ENCODE measurements at regions not wholly inside any gene's neighbourhood (a gene's known extent, or its start where the extent isn't known, plus 50 kb on each side); places are given as distances from the start of the nearest gene placed in this dataset.

DNA sequence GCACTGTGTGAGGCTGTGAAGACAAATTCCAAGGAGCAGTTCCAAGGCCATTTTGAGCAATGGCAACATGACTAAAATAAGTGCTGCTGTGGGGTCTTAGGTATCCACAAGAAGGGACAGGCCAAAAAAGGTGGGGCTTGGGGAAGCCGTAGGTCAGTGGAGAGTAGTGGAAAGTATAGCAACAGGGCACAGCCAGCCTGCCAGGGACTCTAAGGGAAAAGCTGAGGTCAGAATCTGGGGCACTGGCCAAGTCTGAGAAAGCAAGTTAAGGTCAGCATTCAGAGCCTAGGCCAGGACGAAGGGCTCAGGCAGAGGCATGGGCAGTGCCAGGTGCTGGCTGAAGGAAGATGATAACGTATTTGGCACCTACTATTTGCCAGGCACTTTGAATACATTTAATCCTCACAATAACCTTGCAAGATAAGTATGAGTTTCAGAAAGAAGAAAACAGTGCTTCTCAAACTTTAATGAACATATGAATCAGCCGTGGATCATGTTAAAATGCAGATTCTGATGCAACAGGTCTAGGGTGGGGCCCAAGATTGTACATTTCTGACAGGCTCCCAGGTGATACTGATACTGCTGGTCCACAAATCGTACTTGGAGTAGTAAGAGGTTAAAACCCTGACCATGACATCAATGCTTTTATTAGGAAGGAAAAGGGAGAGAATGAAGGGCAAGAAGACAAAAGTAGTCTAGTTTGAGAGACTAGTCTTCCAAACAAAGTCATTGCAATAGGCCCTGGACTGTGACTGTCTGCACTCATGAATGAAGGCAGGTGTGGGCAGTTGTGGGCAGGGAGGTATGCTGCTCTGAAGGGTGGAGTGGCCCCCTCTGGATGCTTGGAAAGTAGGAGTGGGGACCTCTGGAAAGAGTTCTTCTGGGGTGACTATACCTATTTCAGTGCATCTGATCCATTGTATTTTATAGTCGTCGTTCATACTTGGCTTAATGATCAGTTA, 106.3 kb upstream of the ANKRD28 start:
- H3F3A ChIP-seq (replicated peaks; ENCODE audit: low read depth): no peaks in the 10 kb centered on the region
- no peaks in the 10 kb centered on the region for H3K36me3 Mint-ChIP-seq (ENCODE audit: low read depth)
- DNase-seq (ENCODE audit: low spot score) (no peak), ATAC-seq (no peak)
- H3K4me2 ChIP-seq: no peak overlapping the region
- H3K27me3 Mint-ChIP-seq (ENCODE audit: insufficient read depth, low read depth, poor library complexity): no peaks in the 10 kb centered on the region
- H3K79me2 ChIP-seq (replicated peaks; ENCODE audit: insufficient read depth): no peaks in the 10 kb centered on the region
- no peaks in the 10 kb centered on the region for H4K20me1 ChIP-seq (replicated peaks; ENCODE audit: insufficient read depth)
- H2AFZ ChIP-seq: no peak overlapping the region
- no peaks in the 10 kb centered on the region; the same call in 1 of the 2 replicates for H3K4me1 ChIP-seq (ENCODE audit: insufficient read depth)
- no peaks in the 10 kb centered on the region for H3K27me3 ChIP-seq (ENCODE audit: insufficient read depth)
- H3K27ac ChIP-seq (ENCODE audit: low read depth): no peak overlapping the region
- H3K4me1 Mint-ChIP-seq: peaks cover 6% of the 10 kb centered on the region; the same call in 2 of the 3 replicates
- peaks cover 6% of the 10 kb centered on the region; the same call in 1 of the 2 replicates for H3K9me2 ChIP-seq (ENCODE audit: insufficient read depth)
- H3K27ac Mint-ChIP-seq: no peak overlapping the region
- no peak overlapping the region for H3K4me3 ChIP-seq
- H3K9me3 Mint-ChIP-seq: peaks cover 5% of the 10 kb centered on the region; the same call in 2 of the 3 replicates
- TF ChIP-seq, protein P1, sequence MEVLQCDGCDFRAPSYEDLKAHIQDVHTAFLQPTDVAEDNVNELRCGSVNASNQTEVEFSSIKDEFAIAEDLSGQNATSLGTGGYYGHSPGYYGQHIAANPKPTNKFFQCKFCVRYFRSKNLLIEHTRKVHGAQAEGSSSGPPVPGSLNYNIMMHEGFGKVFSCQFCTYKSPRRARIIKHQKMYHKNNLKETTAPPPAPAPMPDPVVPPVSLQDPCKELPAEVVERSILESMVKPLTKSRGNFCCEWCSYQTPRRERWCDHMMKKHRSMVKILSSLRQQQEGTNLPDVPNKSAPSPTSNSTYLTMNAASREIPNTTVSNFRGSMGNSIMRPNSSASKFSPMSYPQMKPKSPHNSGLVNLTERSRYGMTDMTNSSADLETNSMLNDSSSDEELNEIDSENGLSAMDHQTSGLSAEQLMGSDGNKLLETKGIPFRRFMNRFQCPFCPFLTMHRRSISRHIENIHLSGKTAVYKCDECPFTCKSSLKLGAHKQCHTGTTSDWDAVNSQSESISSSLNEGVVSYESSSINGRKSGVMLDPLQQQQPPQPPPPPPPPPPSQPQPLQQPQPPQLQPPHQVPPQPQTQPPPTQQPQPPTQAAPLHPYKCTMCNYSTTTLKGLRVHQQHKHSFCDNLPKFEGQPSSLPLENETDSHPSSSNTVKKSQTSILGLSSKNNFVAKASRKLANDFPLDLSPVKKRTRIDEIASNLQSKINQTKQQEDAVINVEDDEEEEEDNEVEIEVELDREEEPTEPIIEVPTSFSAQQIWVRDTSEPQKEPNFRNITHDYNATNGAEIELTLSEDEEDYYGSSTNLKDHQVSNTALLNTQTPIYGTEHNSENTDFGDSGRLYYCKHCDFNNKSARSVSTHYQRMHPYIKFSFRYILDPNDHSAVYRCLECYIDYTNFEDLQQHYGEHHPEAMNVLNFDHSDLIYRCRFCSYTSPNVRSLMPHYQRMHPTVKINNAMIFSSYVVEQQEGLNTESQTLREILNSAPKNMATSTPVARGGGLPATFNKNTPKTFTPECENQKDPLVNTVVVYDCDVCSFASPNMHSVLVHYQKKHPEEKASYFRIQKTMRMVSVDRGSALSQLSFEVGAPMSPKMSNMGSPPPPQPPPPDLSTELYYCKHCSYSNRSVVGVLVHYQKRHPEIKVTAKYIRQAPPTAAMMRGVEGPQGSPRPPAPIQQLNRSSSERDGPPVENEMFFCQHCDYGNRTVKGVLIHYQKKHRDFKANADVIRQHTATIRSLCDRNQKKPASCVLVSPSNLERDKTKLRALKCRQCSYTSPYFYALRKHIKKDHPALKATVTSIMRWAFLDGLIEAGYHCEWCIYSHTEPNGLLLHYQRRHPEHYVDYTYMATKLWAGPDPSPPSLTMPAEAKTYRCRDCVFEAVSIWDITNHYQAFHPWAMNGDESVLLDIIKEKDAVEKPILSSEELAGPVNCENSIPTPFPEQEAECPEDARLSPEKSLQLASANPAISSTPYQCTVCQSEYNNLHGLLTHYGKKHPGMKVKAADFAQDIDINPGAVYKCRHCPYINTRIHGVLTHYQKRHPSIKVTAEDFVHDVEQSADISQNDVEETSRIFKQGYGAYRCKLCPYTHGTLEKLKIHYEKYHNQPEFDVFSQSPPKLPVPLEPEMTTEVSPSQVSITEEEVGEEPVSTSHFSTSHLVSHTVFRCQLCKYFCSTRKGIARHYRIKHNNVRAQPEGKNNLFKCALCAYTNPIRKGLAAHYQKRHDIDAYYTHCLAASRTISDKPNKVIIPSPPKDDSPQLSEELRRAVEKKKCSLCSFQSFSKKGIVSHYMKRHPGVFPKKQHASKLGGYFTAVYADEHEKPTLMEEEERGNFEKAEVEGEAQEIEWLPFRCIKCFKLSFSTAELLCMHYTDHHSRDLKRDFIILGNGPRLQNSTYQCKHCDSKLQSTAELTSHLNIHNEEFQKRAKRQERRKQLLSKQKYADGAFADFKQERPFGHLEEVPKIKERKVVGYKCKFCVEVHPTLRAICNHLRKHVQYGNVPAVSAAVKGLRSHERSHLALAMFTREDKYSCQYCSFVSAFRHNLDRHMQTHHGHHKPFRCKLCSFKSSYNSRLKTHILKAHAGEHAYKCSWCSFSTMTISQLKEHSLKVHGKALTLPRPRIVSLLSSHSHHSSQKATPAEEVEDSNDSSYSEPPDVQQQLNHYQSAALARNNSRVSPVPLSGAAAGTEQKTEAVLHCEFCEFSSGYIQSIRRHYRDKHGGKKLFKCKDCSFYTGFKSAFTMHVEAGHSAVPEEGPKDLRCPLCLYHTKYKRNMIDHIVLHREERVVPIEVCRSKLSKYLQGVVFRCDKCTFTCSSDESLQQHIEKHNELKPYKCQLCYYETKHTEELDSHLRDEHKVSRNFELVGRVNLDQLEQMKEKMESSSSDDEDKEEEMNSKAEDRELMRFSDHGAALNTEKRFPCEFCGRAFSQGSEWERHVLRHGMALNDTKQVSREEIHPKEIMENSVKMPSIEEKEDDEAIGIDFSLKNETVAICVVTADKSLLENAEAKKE (CRISPR knock-in tag; IDR thresholded peaks at IDR 0.05): no peak
- TF ChIP-seq, protein P2, sequence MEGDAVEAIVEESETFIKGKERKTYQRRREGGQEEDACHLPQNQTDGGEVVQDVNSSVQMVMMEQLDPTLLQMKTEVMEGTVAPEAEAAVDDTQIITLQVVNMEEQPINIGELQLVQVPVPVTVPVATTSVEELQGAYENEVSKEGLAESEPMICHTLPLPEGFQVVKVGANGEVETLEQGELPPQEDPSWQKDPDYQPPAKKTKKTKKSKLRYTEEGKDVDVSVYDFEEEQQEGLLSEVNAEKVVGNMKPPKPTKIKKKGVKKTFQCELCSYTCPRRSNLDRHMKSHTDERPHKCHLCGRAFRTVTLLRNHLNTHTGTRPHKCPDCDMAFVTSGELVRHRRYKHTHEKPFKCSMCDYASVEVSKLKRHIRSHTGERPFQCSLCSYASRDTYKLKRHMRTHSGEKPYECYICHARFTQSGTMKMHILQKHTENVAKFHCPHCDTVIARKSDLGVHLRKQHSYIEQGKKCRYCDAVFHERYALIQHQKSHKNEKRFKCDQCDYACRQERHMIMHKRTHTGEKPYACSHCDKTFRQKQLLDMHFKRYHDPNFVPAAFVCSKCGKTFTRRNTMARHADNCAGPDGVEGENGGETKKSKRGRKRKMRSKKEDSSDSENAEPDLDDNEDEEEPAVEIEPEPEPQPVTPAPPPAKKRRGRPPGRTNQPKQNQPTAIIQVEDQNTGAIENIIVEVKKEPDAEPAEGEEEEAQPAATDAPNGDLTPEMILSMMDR (conservative IDR thresholded peaks at IDR 0.05; ENCODE audit: low read depth in 2 of 2): no peak
- TF ChIP-seq CREB1 (CRISPR knock-in tag; IDR thresholded peaks at IDR 0.05; ENCODE audit: low read depth) (no peak), ZNF331 (CRISPR knock-in tag; IDR thresholded peaks at IDR 0.05; ENCODE audit: low read depth) (no peak), POLR2AphosphoS5 (IDR thresholded peaks at IDR 0.05; ENCODE audit: low read depth) (no peak), EZH2 (IDR thresholded peaks at IDR 0.05; ENCODE audit: low read depth, unreplicated experiment) (no peak), REST (IDR thresholded peaks at IDR 0.05; ENCODE audit: unreplicated experiment) (no peak)
- H3K36me3 ChIP-seq (ENCODE audit: insufficient read depth): no peaks in the 10 kb centered on the region
- H3K4me3 Mint-ChIP-seq: no peak overlapping the region
